MM.1S (cell line): ENCODE measurements at regions not wholly inside any gene's neighbourhood (a gene's known extent, or its start where the extent isn't known, plus 50 kb on each side); places are given as distances from the start of the nearest gene placed in this dataset.

Experiments used
- DNase-seq: peaks from one replicate; pipeline ENCODE4 v3.0.0-alpha.2; 2015
- H2AFZ ChIP-seq: fragments of 300-600 bp; sonication (generic); 2 replicates; pipeline ENCODE4 v1.6.0; 2016; ENCODE audit warnings: antibody characterized with exemption, low read length
- H3F3A ChIP-seq: fragments of 300-600 bp; sonication (generic); 2 replicates; pipeline ENCODE4 v1.6.1; 2016; ENCODE audit warnings: mild to moderate bottlenecking, antibody characterized with exemption, low read length, moderate library complexity, mixed read lengths; ENCODE audit not compliant: insufficient read depth
- H3K27ac ChIP-seq: fragments of 300-600 bp; sonication (generic); 2 replicates; pipeline ENCODE4 v1.5.1; 2016; ENCODE audit warnings: mild to moderate bottlenecking, low read length
- H3K27me3 ChIP-seq: fragments of 300-600 bp; sonication (generic); replicated peaks from 2 replicates; pipeline ENCODE4 v1.6.0; 2016; ENCODE audit warnings: low read length; ENCODE audit not compliant: insufficient read depth
- H3K36me3 ChIP-seq: fragments of 300-600 bp; sonication (generic); replicated peaks from 2 replicates; pipeline ENCODE4 v1.6.1; 2016; ENCODE audit warnings: mild to moderate bottlenecking, low read length, mixed read lengths; ENCODE audit not compliant: insufficient read depth
- H3K4me1 ChIP-seq: fragments of 300-600 bp; sonication (generic); 2 replicates; pipeline ENCODE4 v1.6.1; 2016; ENCODE audit warnings: low read length, mixed read lengths
- H3K4me2 ChIP-seq: fragments of 300-600 bp; sonication (generic); 2 replicates; pipeline ENCODE4 v1.6.0; 2016; ENCODE audit warnings: low read depth, low read length
- H3K4me3 ChIP-seq: fragments of 300-600 bp; sonication (generic); 2 replicates; pipeline ENCODE4 v1.5.1; 2016; ENCODE audit warnings: low read length, mixed read lengths
- H3K79me2 ChIP-seq: fragments of 300-600 bp; sonication (generic); 2 replicates; pipeline ENCODE4 v1.6.1; 2016; ENCODE audit warnings: mixed run types, low read length, mixed read lengths
- H3K9ac ChIP-seq: fragments of 300-600 bp; sonication (generic); 2 replicates; pipeline ENCODE4 v1.6.1; 2016; ENCODE audit warnings: low read length, mixed read lengths
- H3K9me2 ChIP-seq: fragments of 300-600 bp; sonication (generic); replicated peaks from 2 replicates; pipeline ENCODE4 v1.6.1; 2016; ENCODE audit warnings: mild to moderate bottlenecking, low read length, mixed read lengths; ENCODE audit not compliant: insufficient read depth
- H3K9me3 ChIP-seq: fragments of 300-600 bp; sonication (generic); replicated peaks from 2 replicates; pipeline ENCODE4 v1.6.1; 2016; ENCODE audit warnings: mild to moderate bottlenecking, low read length, mixed read lengths; ENCODE audit not compliant: insufficient read depth
- H4K20me1 ChIP-seq: fragments of 300-600 bp; sonication (generic); 2 replicates; pipeline ENCODE4 v1.6.1; 2016; ENCODE audit warnings: mild to moderate bottlenecking, low read length, moderate library complexity, mixed read lengths; ENCODE audit not compliant: insufficient read depth
- EZH2 ChIP-seq: fragments of 300-600 bp; sonication (generic); optimal IDR thresholded peaks from 2 replicates; pipeline ENCODE3; 2017; ENCODE audit warnings: low read depth, mild to moderate bottlenecking, antibody characterized with exemption, low read length, mixed read lengths
- EZH2phosphoT487 ChIP-seq: fragments of 300-600 bp; sonication (generic); IDR thresholded peaks from 2 replicates; pipeline ENCODE4 v1.6.1; 2018; ENCODE audit warnings: antibody characterized with exemption, low read length
- TF ChIP-seq, protein P1 (sequence below): fragments of 300-600 bp; sonication (generic); IDR thresholded peaks from 2 replicates; pipeline ENCODE4 v1.5.1; 2016; ENCODE audit warnings: antibody characterized with exemption, low read length, mixed read lengths

DNA sequence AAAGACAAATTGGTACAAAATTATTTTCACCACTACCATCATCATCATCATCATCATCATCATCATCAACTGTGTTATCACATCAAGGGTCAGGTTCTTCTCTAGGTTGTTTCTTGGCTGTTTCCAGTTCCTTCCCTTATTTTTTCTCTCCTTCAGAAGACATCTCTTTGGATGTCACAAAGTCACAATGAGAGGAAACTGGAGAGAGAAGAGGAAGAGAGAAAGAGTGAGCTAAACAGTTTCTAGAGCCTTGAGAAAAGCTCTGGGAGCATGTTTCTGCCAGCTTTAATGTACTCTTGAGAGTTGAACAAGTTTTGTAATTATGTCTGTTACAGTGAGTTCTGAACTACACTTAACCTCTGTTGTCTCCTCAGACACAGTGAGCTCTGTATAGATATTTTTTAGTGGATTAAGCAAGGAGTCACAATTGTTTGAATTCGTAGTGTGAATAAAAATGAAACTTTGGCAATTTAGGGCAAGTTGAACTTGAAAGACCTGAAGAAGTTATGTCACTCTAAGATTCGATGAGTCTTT is 123.0 kb upstream of the AKIRIN2 start:
- H2AFZ ChIP-seq, result no peak overlapping the region
- DNase-seq, result no peak
- H3K79me2 ChIP-seq, result no peaks in the 10 kb centered on the region
- no peak overlapping the region for H3K9ac ChIP-seq
- no peaks in the 10 kb centered on the region for H3K9me2 ChIP-seq
- TF ChIP-seq EZH2, result no peak
- H3K4me1 ChIP-seq, result peaks cover 4% of the 10 kb centered on the region; the same call in 1 of the 2 replicates
- no peaks in the 10 kb centered on the region for H3F3A ChIP-seq
- H4K20me1 ChIP-seq, result no peaks in the 10 kb centered on the region
- no peak overlapping the region for H3K4me2 ChIP-seq
- H3K4me3 ChIP-seq, result no peak overlapping the region
- H3K27me3 ChIP-seq, result no peaks in the 10 kb centered on the region
- no peaks in the 10 kb centered on the region for H3K9me3 ChIP-seq
- no peaks in the 10 kb centered on the region for H3K36me3 ChIP-seq
- no peak overlapping the region for H3K27ac ChIP-seq

DNA sequence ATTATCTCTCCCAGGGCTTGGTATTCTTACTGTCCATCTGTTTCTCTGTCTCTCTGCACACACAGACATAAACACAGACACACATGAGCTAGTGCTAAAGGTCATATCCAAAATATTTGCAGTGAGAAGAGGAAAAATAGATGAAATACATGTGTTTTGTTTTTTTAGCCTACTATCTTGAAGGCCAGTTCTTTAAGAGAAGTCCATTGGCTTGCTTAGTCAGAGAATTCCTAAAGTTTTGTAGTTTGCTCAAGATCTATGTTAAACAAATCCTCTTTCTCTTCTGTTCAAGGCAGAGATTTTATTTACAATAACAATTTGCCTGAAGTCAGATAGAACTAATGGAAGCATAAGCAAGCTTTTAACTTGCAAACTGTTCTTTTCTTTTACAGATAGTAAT is 120.0 kb upstream of the AKIRIN2 start:
- Histone ChIP-seq H2AFZ (no peak overlapping the region), H3K9ac (no peak overlapping the region), H3K9me3 (no peaks in the 10 kb centered on the region), H3K4me3 (no peak overlapping the region), H3K36me3 (no peaks in the 10 kb centered on the region), H3K9me2 (no peaks in the 10 kb centered on the region), H3K27me3 (no peaks in the 10 kb centered on the region), H3K79me2 (no peaks in the 10 kb centered on the region), H3K4me2 (no peak overlapping the region), H3K4me1 (no peaks in the 10 kb centered on the region), H3F3A (no peaks in the 10 kb centered on the region), H4K20me1 (no peaks in the 10 kb centered on the region), H3K27ac (no peak overlapping the region)
- TF ChIP-seq EZH2phosphoT487, result no peak
- TF ChIP-seq, protein P1, sequence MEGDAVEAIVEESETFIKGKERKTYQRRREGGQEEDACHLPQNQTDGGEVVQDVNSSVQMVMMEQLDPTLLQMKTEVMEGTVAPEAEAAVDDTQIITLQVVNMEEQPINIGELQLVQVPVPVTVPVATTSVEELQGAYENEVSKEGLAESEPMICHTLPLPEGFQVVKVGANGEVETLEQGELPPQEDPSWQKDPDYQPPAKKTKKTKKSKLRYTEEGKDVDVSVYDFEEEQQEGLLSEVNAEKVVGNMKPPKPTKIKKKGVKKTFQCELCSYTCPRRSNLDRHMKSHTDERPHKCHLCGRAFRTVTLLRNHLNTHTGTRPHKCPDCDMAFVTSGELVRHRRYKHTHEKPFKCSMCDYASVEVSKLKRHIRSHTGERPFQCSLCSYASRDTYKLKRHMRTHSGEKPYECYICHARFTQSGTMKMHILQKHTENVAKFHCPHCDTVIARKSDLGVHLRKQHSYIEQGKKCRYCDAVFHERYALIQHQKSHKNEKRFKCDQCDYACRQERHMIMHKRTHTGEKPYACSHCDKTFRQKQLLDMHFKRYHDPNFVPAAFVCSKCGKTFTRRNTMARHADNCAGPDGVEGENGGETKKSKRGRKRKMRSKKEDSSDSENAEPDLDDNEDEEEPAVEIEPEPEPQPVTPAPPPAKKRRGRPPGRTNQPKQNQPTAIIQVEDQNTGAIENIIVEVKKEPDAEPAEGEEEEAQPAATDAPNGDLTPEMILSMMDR, result no peak
- no peak for TF ChIP-seq EZH2
- no peak for DNase-seq

DNA sequence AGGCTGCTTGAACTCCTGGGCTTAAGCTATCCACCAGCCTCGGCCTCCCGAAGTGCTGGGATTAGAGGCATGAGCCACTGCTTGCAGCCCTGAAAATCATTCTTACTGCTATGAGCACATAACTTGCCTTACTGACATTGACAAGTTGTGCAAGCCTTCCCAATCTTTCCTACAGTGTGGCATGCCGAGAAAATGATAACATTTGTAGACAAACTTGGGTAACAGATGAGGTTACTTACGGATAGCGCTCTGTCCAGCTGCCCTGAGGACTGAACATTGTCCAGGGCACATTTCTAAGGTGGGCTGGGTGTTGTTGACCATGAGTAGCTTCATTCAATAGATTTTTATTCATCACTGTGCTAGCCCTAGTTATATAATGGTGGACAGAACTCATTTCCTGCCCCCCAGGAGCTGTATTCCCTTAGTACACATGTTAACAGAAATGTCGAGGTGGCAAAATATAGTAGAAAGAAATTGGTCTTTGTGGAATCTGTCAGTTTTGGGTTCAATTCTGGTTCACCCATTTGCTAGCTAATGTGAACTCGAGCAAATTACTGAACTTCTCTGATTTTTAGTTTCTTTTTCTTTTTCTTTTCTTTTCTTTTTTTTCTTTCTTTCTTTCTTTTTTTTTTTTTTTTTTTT is 118.4 kb upstream of the AKIRIN2 start:
- H3K9me2 ChIP-seq, result no peaks in the 10 kb centered on the region
- no peak for DNase-seq
- no peak overlapping the region for H3K27ac ChIP-seq

More for the DNA sequence above, 118.4 kb upstream of the AKIRIN2 start:
- Histone ChIP-seq H3K4me2 (no peak overlapping the region), H4K20me1 (no peaks in the 10 kb centered on the region), H3K9me3 (no peaks in the 10 kb centered on the region), H3K4me1 (no peaks in the 10 kb centered on the region), H3K4me3 (no peak overlapping the region), H3K9ac (no peak overlapping the region), H2AFZ (no peak overlapping the region), H3K79me2 (no peaks in the 10 kb centered on the region), H3K27me3 (no peaks in the 10 kb centered on the region), H3F3A (no peaks in the 10 kb centered on the region), H3K36me3 (no peaks in the 10 kb centered on the region)
- TF ChIP-seq, protein P1, result no peak
- no peak for TF ChIP-seq EZH2
- no peak for TF ChIP-seq EZH2phosphoT487
